ENCODE measurements at regions not wholly inside any gene's neighbourhood (a gene's known extent, or its start where the extent isn't known, plus 50 kb on each side); places are given as distances from the start of the nearest gene placed in this dataset.

- DNase-seq (ENCODE audit: low read depth, low spot score) (no peak), ATAC-seq (no peak)
- Histone ChIP-seq H3K4me3 (ENCODE audit: low read depth in 2 of 2, low read length in 2 of 2) (no peak overlapping the region), H3K4me1 (ENCODE audit: control insufficient read depth, insufficient read depth, low read length) (no peaks in the 10 kb centered on the region), H3K9me3 (ENCODE audit: control insufficient read depth, insufficient read depth, low read depth, low read length) (no peaks in the 10 kb centered on the region), H3K27ac (ENCODE audit: low read length) (no peak overlapping the region), H3K36me3 (ENCODE audit: control insufficient read depth, insufficient read depth, low read length) (no peaks in the 10 kb centered on the region), H3K27me3 (ENCODE audit: control insufficient read depth, insufficient read depth, low read length) (peaks cover 17% of the 10 kb centered on the region)
- TF ChIP-seq SIN3A (IDR thresholded peaks at IDR 0.05; ENCODE audit: borderline replicate concordance, insufficient read depth, low read depth, low read length) (no peak), REST (IDR thresholded peaks at IDR 0.05; ENCODE audit: insufficient read depth in 1 of 2, low read depth in 2 of 2, low read length in 1 of 2) (no peak), POLR2AphosphoS5 (IDR thresholded peaks at IDR 0.05; ENCODE audit: low read depth, low read length) (no peak), TCF7L2 (IDR thresholded peaks at IDR 0.05; ENCODE audit: low read depth, low read length) (no peak)
- TF ChIP-seq, protein P1, sequence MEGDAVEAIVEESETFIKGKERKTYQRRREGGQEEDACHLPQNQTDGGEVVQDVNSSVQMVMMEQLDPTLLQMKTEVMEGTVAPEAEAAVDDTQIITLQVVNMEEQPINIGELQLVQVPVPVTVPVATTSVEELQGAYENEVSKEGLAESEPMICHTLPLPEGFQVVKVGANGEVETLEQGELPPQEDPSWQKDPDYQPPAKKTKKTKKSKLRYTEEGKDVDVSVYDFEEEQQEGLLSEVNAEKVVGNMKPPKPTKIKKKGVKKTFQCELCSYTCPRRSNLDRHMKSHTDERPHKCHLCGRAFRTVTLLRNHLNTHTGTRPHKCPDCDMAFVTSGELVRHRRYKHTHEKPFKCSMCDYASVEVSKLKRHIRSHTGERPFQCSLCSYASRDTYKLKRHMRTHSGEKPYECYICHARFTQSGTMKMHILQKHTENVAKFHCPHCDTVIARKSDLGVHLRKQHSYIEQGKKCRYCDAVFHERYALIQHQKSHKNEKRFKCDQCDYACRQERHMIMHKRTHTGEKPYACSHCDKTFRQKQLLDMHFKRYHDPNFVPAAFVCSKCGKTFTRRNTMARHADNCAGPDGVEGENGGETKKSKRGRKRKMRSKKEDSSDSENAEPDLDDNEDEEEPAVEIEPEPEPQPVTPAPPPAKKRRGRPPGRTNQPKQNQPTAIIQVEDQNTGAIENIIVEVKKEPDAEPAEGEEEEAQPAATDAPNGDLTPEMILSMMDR (IDR thresholded peaks at IDR 0.05) = no peak
- intact Hi-C loops (cut with micrococcal nuclease; ENCODE audit: unreplicated experiment) (no loop called here), in situ Hi-C loops (cut with HindIII; ENCODE audit: low pct_unique_long_range_greater_than_20kb, low sequenced_read_pairs) (no loop called here)
- POLR2A ChIA-PET = no interaction called here
- BruUV-seq (replicated peaks) = no TSS peak
- CTCF ChIA-PET = no interaction called here
These were observed 78.8 kb upstream of the FAM180A start for GRCh38 chr7:135827391-135827790.

- in situ Hi-C loops (cut with HindIII; ENCODE audit: low pct_unique_long_range_greater_than_20kb, low sequenced_read_pairs) = no loop called here
- POLR2A ChIA-PET = no interaction called here
These were observed 76.8 kb upstream of the FAM180A start for GRCh38 chr7:135825406-135825805.

More at GRCh38 chr7:135825406-135825805, 76.8 kb upstream of the FAM180A start:
- ATAC-seq = no peak
- Histone ChIP-seq H3K36me3 (ENCODE audit: control insufficient read depth, insufficient read depth, low read length) (no peaks in the 10 kb centered on the region), H3K4me3 (ENCODE audit: low read depth in 2 of 2, low read length in 2 of 2) (no peak overlapping the region), H3K4me1 (ENCODE audit: control insufficient read depth, insufficient read depth, low read length) (no peaks in the 10 kb centered on the region), H3K9me3 (ENCODE audit: control insufficient read depth, insufficient read depth, low read depth, low read length) (no peaks in the 10 kb centered on the region), H3K27me3 (ENCODE audit: control insufficient read depth, insufficient read depth, low read length) (peaks cover 15% of the 10 kb centered on the region), H3K27ac (ENCODE audit: low read length) (no peak overlapping the region)
- BruUV-seq (replicated peaks) = no TSS peak
- intact Hi-C loops (cut with micrococcal nuclease; ENCODE audit: unreplicated experiment) = no loop called here
- no peak for DNase-seq (ENCODE audit: low read depth, low spot score)
- TF ChIP-seq REST (IDR thresholded peaks at IDR 0.05; ENCODE audit: insufficient read depth in 1 of 2, low read depth in 2 of 2, low read length in 1 of 2) (no peak), POLR2AphosphoS5 (IDR thresholded peaks at IDR 0.05; ENCODE audit: low read depth, low read length) (no peak), SIN3A (IDR thresholded peaks at IDR 0.05; ENCODE audit: borderline replicate concordance, insufficient read depth, low read depth, low read length) (no peak), TCF7L2 (IDR thresholded peaks at IDR 0.05; ENCODE audit: low read depth, low read length) (no peak)
- TF ChIP-seq, protein P1 (IDR thresholded peaks at IDR 0.05) = no peak
- CTCF ChIA-PET = no interaction called here

Data from Panc1 (cell line).